Activated CD4-positive, alpha-beta memory T cell treated with anti-CD3 and anti-CD28 coated beads for 36 hours (primary cell): ENCODE measurements at regions not wholly inside any gene's neighbourhood (a gene's known extent, or its start where the extent isn't known, plus 50 kb on each side); places are given as distances from the start of the nearest gene placed in this dataset.

Experiments
- CTCF ChIA-PET: fragments of 350-600 bp; sonication (Branson Sonifier 250); formaldehyde crosslinking; loops from one replicate; lab custom pipeline; 2021; ENCODE audit warnings: antibody characterized with exemption, inconsistent platforms; lab: Charles Lee
- POLR2A ChIA-PET: fragments of 350-600 bp; sonication (Branson Sonifier 250); formaldehyde crosslinking; loops from one replicate; lab custom pipeline; 2021; ENCODE audit warnings: antibody characterized with exemption; lab: Charles Lee
- DNase-seq: peaks from one replicate; pipeline ENCODE4 v3.0.0-alpha.2; 2020
- H3K27ac Mint-ChIP-seq: one replicate; pipeline ENCODE4 v1.8.0; 2021; ENCODE audit warnings: mixed read lengths
- H3K27me3 Mint-ChIP-seq: one replicate; pipeline ENCODE4 v1.8.0; 2021; ENCODE audit warnings: mixed read lengths
- H3K36me3 Mint-ChIP-seq: one replicate; pipeline ENCODE4 v1.8.0; 2021; ENCODE audit warnings: mixed read lengths
- H3K4me1 Mint-ChIP-seq: one replicate; pipeline ENCODE4 v1.8.0; 2021; ENCODE audit warnings: low read depth, mixed read lengths
- H3K4me3 Mint-ChIP-seq: one replicate; pipeline ENCODE4 v1.8.0; 2021; ENCODE audit warnings: mild to moderate bottlenecking, mixed read lengths
- H3K9me3 Mint-ChIP-seq: one replicate; pipeline ENCODE4 v1.8.0; 2021; ENCODE audit warnings: mixed read lengths
- intact Hi-C: fragments of 100-400 bp; cut with micrococcal nuclease; formaldehyde crosslinking; loops from one replicate; pipeline ENCODE4 v1.15.1; 2023

DNA sequence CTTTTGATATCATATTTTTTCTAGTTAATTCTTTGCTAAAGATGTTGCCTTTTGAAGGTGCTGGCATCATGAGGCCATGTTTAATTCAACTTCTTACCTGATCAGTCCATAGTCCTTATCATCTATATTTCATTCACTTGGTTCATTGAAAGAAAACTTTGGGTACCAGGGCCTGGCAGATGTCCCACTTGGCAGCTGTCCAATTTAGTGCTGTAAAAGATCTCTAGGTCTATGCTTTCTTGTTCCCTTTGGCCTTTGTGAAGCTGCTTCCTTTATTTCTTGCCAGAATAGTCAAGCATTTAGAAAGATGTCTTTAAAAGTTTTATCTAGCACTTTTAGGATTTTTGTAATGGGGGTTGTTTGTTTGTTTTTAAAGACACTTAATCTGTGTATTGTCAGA, 61.7 kb upstream of the EYA4 start:
- H3K27ac Mint-ChIP-seq: no peak overlapping the region
- intact Hi-C loops: no loop called here

DNA sequence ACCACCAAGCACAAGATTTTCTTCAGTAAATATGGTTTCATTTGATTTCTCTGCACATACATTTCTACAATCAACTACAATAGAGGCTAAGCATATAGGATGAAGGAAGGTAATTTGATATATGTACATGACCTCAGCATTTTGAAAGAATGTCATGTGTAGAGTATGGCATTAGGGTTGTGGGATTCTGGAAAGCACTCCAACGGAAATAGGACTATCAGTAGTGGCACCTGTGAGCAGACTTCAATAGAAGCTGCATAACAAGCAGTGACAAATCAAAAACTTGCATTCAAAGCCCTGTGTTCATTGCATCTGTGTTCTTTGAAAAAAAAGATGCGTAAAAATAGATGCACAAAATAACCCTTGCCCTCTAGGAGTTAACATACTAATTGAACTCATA, 57.5 kb upstream of the EYA4 start:
- intact Hi-C loops: loop anchor here (2.0 to 5.0 kb wide), 2 partner anchors 329 to 369 kb away; no protein-coding TSS in a partner anchor
- CTCF ChIA-PET: no interaction called here
- H3K27ac Mint-ChIP-seq: no peak overlapping the region
- POLR2A ChIA-PET: no interaction called here
- H3K4me3 Mint-ChIP-seq: no peak overlapping the region
- H3K9me3 Mint-ChIP-seq: no peaks in the 10 kb centered on the region
- H3K4me1 Mint-ChIP-seq: no peaks in the 10 kb centered on the region
- no peak for DNase-seq
- peaks cover 1% of the 10 kb centered on the region for H3K27me3 Mint-ChIP-seq
- no peaks in the 10 kb centered on the region for H3K36me3 Mint-ChIP-seq

More for the DNA sequence above, 61.7 kb upstream of the EYA4 start:
- Mint-ChIP-seq H3K4me1 (no peaks in the 10 kb centered on the region), H3K4me3 (no peak overlapping the region), H3K36me3 (no peaks in the 10 kb centered on the region), H3K27me3 (peaks cover 1% of the 10 kb centered on the region), H3K9me3 (no peaks in the 10 kb centered on the region)
- no peak for DNase-seq
- ChIA-PET POLR2A (no interaction called here), CTCF (no interaction called here)

DNA sequence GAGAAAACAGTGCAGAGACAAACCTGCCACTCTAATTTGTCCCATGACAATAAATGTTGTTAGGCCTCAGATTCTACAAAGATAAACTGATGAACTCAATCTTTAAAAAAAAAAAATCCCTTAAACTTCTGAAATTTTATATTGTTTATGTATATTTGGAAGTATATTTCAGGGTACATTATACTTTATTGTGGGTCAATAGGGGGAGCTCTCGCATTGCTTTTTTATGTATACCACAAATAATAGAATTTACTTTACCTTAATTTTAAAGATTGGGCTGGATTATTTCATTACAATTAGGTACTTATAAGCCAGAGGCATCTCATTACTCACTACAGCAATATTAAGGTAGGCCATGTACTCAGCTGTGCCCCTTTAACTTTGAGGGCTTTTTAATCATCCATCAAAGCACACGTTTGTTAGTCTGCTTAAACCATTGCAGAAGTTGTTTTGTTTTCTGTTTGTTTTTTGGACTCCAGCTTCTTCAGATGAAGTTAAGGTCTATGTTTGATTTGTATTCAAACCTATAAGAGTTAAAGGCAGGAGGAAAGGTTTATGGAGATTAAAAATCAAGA, 56.3 kb upstream of the EYA4 start:
- no peak overlapping the region for H3K4me3 Mint-ChIP-seq
- peaks cover 1% of the 10 kb centered on the region for H3K27me3 Mint-ChIP-seq
- no peak for DNase-seq
- ChIA-PET POLR2A (no interaction called here), CTCF (interaction anchor here (0.6 to 1.8 kb wide), 5 partner anchors 10 to 732 kb away, joined by 3 to 7 read pairs (median 4); no protein-coding TSS in a partner anchor)
- H3K4me1 Mint-ChIP-seq: no peaks in the 10 kb centered on the region
- H3K27ac Mint-ChIP-seq: no peak overlapping the region
- intact Hi-C loops: loop anchor here (2.0 to 5.0 kb wide), 2 partner anchors 327 to 368 kb away; no protein-coding TSS in a partner anchor
- H3K9me3 Mint-ChIP-seq: no peaks in the 10 kb centered on the region
- H3K36me3 Mint-ChIP-seq: no peaks in the 10 kb centered on the region

DNA sequence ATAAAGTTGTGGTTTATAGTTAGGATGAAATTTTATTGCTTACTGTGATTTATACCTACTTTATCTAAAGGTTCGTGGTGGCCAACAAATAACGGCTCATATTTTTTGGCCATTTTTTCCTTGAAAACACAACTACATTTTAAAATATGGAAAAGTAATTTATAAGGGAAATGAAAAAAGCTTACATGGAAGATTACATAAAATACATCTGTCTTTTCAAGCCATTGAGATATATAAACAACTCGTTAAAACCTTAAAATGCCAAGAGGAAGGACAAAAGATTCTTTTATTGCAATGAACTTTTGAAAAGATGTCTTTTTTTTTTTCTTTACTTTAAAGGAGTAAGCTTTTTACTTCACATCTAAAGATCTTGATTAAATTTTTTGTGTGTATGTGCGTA, 55.4 kb upstream of the EYA4 start:
- no peak overlapping the region for H3K27ac Mint-ChIP-seq
- H3K4me1 Mint-ChIP-seq: no peaks in the 10 kb centered on the region
- H3K27me3 Mint-ChIP-seq: peaks cover 1% of the 10 kb centered on the region
- H3K4me3 Mint-ChIP-seq: no peak overlapping the region
- no peaks in the 10 kb centered on the region for H3K9me3 Mint-ChIP-seq
- intact Hi-C loops: loop anchor here (2.0 kb wide), 1 partner anchor 367 kb away; no protein-coding TSS in a partner anchor
- CTCF ChIA-PET: interaction anchor here (1.2 to 1.8 kb wide), 5 partner anchors 10 to 731 kb away, joined by 3 to 7 read pairs (median 4); no protein-coding TSS in a partner anchor
- H3K36me3 Mint-ChIP-seq: no peaks in the 10 kb centered on the region
- DNase-seq: no peak
- POLR2A ChIA-PET: no interaction called here

DNA sequence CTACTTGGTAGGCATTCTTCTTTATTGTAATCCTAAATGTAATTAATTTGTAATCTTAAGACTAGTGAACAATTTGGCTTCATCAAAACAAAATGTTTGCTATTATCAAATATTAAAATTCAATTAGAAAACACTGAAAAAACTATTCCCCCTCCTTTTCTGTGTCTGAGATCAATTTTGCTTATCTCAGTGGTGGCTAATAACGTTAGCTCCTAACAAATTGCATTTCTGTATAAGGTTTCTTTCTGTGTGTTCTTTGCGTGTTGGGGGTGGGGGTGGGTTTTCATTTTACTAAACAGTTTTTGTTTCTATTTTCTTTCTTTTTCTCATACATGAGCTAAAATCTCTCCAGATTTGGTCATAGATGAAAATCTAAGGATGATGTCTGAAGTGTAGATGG, 54.0 kb upstream of the EYA4 start:
- DNase-seq: no peak
- H3K4me1 Mint-ChIP-seq: no peaks in the 10 kb centered on the region
- no peaks in the 10 kb centered on the region for H3K9me3 Mint-ChIP-seq
- no peaks in the 10 kb centered on the region for H3K36me3 Mint-ChIP-seq
- ChIA-PET CTCF (no interaction called here), POLR2A (no interaction called here)
- H3K27me3 Mint-ChIP-seq: peaks cover 1% of the 10 kb centered on the region
- no peak overlapping the region for H3K27ac Mint-ChIP-seq
- intact Hi-C loops: no loop called here
- no peak overlapping the region for H3K4me3 Mint-ChIP-seq

DNA sequence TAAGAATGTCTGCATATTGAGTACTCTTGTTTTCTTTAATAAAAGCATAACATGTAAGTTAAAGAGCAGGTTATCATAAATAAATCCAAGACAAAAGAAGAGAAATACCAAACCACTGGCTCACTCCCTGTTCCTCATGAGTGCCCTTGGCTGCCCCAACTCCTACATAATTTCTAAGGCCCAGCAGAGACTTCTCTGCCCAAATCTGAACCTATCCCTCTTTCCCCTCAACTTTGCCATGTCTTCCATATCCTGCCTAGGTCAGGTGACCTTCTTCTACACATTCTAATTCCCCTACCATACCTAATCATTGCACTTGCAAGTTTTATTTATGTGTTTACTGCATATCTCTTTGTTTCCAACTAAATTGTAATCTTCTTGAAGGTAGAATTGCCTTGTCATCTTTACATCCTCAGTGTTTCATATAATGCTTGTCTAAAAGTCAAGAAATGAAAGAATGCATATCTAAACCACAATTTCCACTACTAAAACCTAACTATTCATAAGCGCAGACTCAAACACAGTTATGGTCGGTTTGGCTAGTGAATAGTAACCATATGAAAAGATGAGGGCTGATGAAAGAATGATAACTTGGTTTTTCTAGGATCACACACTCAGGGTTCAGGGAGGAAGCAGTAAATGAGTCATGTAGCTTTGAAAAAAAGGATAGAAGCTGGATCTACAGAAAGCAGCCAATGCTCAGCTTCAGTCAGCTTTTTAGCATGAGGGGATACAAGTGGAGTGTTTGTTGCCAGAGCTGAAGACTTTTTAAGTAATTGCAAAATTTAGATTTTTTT, 53.3 kb upstream of the EYA4 start:
- Mint-ChIP-seq H3K27ac (no peak overlapping the region), H3K4me3 (no peak overlapping the region), H3K4me1 (no peaks in the 10 kb centered on the region), H3K9me3 (no peaks in the 10 kb centered on the region), H3K27me3 (peaks cover 1% of the 10 kb centered on the region), H3K36me3 (no peaks in the 10 kb centered on the region)
- DNase-seq: no peak
- CTCF ChIA-PET: no interaction called here
- intact Hi-C loops: no loop called here
- POLR2A ChIA-PET: no interaction called here

DNA sequence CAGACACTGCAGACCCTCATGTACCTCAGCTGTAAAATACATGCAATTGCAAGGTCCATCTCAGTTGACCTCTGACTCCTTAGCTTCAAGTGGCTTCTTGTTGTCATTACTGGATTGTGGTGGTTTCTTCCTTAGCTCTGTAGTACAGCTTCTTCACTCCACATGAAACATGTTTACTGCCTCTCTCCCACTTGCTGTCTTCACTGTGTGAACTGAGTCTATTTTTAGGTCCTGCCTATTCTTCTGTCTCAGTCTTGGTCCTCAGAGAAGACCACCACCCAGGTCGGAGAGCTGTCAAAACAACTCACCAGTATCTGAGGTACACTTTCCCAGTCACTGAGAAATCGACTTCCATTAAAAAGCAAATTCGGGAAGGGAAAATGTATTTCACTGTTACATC, 50.2 kb upstream of the EYA4 start:
- Mint-ChIP-seq H3K9me3 (peaks cover 6% of the 10 kb centered on the region), H3K27ac (no peak overlapping the region), H3K4me1 (no peaks in the 10 kb centered on the region), H3K36me3 (no peaks in the 10 kb centered on the region), H3K4me3 (no peak overlapping the region), H3K27me3 (no peaks in the 10 kb centered on the region)
- ChIA-PET CTCF (no interaction called here), POLR2A (no interaction called here)
- intact Hi-C loops: no loop called here
- no peak for DNase-seq

DNA sequence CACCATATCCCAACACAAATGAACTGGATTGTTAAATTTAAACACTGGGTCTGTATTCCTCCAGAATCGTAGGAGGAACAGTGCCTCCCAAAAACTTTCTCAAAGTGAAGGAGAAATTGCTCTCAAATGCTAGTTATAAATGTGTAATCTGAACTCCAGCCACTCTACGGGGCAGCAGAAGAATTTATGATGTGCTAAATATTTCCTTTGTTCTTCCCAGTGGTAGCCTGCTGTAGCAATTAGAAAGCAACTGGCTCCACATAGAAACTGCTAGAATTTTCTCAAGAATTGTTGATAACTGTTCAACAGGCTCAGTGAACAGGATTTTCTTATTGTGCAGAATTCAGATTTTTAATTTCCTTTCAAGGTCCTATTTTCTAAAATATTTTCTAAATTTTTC, 49.8 kb upstream of the EYA4 start:
- ChIA-PET POLR2A (no interaction called here), CTCF (no interaction called here)
- no peak for DNase-seq
- peaks cover 6% of the 10 kb centered on the region for H3K9me3 Mint-ChIP-seq
- H3K36me3 Mint-ChIP-seq: no peaks in the 10 kb centered on the region
- H3K27me3 Mint-ChIP-seq: no peaks in the 10 kb centered on the region
- no peak overlapping the region for H3K4me3 Mint-ChIP-seq
- H3K4me1 Mint-ChIP-seq: no peaks in the 10 kb centered on the region
- intact Hi-C loops: no loop called here
- H3K27ac Mint-ChIP-seq: no peak overlapping the region
